IMR-90 (cell line): ENCODE measurements at regions not wholly inside any gene's neighbourhood (a gene's known extent, or its start where the extent isn't known, plus 50 kb on each side); places are given as distances from the start of the nearest gene placed in this dataset.

Experiments
- MXI1 ChIP-seq: IDR thresholded peaks from 2 replicates; pipeline ENCODE4 v1.6.1; 2012; ENCODE audit warnings: low read depth, mild to moderate bottlenecking, low read length, moderate library complexity, borderline replicate concordance
- POLR2A ChIP-seq: IDR thresholded peaks from 2 replicates; pipeline ENCODE4 v1.6.1; 2012; ENCODE audit warnings: mild to moderate bottlenecking, low read depth, low read length
- USF2 ChIP-seq: fragments of 150-350 bp; IDR thresholded peaks from 2 replicates; pipeline ENCODE4 v1.6.1; 2017; ENCODE audit warnings: mild to moderate bottlenecking, antibody characterized with exemption, low read length, low read depth
- TF ChIP-seq, protein P1 (sequence below): conservative IDR thresholded peaks from 2 replicates; pipeline ENCODE4 v1.5.1; 2012; ENCODE audit warnings: mild to moderate bottlenecking, low read depth, low read length, improper control_type of control experiment

GRCh38 chr18:39188278-39188677 is 1622.7 kb upstream of the CELF4 start:
- TF ChIP-seq, protein P1, sequence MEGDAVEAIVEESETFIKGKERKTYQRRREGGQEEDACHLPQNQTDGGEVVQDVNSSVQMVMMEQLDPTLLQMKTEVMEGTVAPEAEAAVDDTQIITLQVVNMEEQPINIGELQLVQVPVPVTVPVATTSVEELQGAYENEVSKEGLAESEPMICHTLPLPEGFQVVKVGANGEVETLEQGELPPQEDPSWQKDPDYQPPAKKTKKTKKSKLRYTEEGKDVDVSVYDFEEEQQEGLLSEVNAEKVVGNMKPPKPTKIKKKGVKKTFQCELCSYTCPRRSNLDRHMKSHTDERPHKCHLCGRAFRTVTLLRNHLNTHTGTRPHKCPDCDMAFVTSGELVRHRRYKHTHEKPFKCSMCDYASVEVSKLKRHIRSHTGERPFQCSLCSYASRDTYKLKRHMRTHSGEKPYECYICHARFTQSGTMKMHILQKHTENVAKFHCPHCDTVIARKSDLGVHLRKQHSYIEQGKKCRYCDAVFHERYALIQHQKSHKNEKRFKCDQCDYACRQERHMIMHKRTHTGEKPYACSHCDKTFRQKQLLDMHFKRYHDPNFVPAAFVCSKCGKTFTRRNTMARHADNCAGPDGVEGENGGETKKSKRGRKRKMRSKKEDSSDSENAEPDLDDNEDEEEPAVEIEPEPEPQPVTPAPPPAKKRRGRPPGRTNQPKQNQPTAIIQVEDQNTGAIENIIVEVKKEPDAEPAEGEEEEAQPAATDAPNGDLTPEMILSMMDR = no peak
- TF ChIP-seq POLR2A (no peak), MXI1 (no peak), USF2 (no peak)
